HG03196 (cell line): ENCODE measurements at regions not wholly inside any gene's neighbourhood (a gene's known extent, or its start where the extent isn't known, plus 50 kb on each side); places are given as distances from the start of the nearest gene placed in this dataset.

Source experiments
- ATAC-seq: cut with Tn5 transposase; IDR thresholded peaks from one replicate; pipeline ENCODE4 v1.9.1; 2021; ENCODE audit not compliant: unreplicated experiment

DNA sequence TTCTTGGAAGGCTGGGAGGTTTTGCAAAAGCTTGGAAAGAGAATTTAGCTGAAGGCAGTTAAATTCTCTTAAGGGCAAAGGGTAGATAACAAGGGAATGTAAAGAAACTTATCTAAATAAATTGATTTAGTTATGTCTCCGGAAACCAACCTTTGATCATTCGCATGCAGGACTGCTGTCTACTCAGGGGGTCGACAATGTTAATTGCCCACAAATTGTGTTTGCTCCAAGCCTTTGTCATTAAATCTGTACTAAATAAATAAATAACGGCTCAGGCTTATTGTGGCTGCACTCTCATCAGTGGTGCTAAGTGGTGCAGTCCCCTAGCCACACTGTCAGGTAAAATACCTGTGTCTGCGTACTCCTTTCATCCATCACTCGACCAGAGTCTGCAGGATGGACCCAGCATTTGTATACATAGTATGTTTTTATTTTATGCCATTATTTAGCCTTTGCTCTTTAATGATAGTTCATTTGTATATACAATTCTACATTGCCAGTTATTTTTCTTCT, 497.4 kb upstream of the RASGRP1 start:
- no peak for ATAC-seq

- no peak for ATAC-seq
Observed at GRCh38 chr15:39066677-39067076, 502.1 kb upstream of the RASGRP1 start.

DNA sequence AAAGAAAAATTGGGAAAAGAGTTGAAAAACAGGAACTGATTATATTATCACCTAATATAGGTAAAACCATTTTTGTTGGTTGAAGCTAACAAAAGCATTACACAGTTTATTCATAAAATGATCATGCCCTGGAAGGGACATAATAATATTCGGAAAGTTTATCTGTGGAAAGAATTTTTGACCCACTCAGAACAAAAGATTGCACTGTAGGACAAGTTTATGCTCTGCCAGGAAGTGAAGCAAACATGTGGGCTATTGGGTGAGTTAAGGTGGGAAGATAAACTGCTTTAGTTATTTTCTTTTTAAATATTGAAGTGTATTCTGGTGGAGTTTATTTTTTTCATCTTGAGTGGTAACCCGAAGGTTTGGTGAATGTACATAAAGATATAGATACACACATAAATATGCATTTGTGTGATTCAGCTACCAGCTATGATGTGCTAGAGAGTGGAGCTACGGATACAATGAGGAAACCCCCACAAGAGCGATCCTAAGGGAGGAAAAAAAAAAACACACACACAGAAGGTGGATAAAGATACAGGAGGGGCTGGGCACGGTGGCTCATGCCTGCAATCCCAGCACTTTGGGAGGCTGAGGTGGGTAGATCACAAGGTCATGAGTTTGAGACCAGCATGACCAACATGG, 506.4 kb upstream of the THBS1 start:
- no peak for ATAC-seq

GRCh38 chr15:39075311-39075710, 505.6 kb upstream of the THBS1 start:
- no peak for ATAC-seq

GRCh38 chr15:39075756-39076341, 505.0 kb upstream of the THBS1 start:
- no peak for ATAC-seq

DNA sequence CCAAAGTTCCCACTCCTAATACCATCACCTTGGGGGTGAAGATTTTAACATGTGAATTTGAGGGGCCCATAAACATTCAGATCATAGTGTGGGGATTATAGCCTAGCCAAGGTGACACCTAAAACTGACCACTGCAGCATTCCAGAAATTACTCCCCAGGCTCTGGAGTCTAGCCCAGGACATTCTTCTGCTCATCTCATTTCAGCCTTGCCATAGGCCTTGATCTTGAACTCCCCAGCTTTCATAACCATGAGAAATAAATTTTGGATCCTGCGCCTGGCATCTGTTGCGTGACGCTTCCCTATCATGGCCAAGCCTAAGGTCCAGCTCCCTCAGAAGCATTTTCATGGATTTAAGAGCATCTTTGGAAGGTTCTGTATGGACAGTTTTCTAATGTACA, 502.9 kb upstream of the THBS1 start:
- no peak for ATAC-seq

DNA sequence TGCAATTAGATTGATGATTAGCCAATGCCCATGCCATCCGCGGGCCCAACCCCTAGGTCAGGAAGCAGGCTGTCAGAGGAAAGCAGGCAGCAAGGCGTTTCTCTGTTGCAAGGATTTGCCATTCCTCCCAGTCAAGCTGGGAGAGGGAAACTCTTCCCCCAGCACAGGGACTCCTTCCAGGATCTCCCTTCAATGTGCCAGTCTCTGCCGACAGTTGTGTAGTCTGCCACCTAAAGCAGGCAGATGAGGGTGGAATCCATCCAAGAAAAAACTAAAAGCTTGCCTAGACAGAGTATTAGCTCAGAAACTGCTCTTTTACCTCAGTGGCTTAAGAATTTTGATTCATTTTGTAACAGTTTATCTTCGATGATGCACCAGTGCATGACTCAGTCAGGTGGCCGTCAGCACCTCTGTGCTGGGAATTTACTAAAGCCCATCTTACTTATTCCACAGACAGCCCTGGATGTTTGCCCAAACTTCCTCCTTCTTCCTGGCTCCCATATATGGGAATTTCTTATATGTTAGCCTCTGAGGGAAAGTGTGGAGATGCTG, 501.5 kb upstream of the THBS1 start:
- no peak for ATAC-seq

DNA sequence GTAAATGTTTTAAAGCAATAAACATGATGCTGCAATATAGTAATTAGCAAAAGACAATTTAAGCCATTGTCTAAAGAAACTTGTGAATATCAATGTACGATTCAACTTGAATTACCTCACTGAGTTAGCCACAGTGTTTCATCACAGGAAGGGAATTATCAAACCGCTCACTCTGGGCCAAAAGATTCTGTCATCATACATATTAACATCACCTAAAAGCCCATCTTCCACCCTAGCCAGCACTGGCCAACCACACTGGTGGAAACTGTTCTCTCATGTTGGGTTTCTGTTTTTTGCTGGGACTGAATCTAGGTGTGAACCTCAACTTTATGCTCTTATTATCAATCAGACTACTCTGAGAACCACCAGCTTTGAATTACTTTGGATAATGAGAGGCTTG, 497.7 kb upstream of the THBS1 start:
- no peak for ATAC-seq

DNA sequence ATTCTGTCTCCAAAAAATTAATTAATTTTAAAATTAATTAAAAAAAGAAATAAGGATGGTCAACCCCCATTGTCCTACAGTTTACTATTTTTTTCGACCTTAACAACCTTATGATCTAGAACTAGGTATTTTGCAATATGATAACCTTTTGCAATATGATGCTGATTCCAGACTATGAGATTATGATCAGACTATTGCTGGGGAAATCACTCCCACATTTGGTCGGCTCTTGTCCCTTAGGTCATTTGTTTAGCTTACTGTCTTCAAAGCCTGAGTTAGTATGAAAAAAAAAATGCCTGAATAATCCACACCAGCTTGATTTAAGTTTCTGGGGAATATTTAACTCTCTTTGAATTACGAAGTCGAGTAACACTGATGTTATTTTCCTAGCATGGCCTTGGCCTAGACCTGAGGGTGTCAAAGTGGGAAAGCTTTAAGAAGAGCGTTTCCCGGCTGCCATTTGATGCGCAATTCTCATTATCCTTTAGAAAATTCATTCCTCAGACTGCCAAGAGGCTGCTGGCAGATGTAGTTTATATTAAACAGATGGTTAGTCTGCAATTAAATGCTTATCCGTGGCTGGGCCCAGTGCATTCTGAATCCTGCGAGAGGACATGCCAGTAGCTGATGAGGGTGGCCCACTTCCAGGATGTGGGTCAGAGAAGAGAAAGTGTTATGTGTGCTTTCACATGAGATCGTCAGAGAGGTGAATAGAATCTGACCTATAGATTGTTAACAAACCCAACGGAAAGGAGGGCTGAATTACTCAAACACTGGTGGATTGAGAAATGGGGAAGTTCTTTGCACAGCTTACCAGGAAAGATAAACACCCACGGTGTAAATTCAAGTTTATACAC, 496.0 kb upstream of the THBS1 start:
- no peak for ATAC-seq

DNA sequence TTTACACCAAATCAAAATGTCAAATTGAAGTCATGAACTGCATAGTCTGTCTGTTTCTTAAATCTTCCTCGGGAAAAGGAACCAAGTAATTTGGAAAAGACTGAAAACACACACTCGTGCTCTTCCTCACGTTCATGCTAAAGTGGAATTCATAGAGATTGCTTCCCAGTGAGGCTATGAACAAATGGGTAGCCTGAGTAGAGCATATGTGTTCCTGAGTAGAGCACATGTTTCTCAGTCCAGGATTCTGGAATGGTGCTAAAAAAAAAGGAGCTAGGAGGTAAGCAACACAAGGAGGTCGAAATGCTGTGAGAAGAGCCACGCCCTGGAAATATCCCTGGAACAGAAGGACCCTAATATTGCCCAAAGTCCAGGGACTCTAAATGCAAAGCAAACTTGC, 494.2 kb upstream of the THBS1 start:
- ATAC-seq: no peak

GRCh38 chr15:39088156-39088555, 492.7 kb upstream of the THBS1 start:
- no peak for ATAC-seq

GRCh38 chr15:39092354-39092753, 488.5 kb upstream of the THBS1 start:
- ATAC-seq: no peak

- ATAC-seq: no peak
Observed at GRCh38 chr15:39092761-39093160, 488.1 kb upstream of the THBS1 start.

GRCh38 chr15:39094116-39094515, 486.8 kb upstream of the THBS1 start:
- no peak for ATAC-seq

DNA sequence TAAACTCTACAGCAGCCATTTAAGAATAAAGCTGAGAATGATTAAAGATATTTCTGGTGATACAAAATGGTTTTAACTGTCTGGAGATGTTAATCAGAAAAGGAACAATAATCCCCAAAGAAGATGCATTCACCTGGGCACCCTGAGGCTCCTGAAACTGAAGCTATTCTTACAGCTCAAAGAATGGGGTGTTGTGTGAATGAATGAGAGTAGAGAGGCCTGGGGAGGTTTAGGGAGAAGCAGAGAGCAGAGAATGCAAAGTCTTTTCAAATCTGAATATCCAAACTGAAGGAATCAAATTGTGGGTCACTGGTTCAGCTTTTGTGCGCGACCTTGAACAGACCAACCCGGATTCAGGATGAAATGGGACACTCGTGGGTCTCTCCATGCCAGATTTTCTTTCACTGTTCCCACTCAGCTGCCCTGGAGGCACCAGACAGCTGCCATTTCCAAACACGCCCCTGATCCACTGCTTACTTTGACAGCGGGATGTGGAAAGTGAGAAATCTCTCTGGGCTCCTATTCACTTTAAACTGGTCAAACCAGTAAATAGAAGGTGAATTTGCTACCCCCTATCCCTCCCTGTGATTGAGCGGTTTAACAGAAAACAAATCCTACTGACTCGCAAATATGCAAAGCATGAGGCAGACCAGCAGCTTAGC, 485.5 kb upstream of the THBS1 start:
- no peak for ATAC-seq

- no peak for ATAC-seq
Observed at GRCh38 chr15:39096608-39097205, 484.2 kb upstream of the THBS1 start.

- ATAC-seq: no peak
Observed at GRCh38 chr15:39099524-39099923, 481.4 kb upstream of the THBS1 start.

GRCh38 chr15:39100106-39100660, 480.7 kb upstream of the THBS1 start:
- ATAC-seq: no peak

DNA sequence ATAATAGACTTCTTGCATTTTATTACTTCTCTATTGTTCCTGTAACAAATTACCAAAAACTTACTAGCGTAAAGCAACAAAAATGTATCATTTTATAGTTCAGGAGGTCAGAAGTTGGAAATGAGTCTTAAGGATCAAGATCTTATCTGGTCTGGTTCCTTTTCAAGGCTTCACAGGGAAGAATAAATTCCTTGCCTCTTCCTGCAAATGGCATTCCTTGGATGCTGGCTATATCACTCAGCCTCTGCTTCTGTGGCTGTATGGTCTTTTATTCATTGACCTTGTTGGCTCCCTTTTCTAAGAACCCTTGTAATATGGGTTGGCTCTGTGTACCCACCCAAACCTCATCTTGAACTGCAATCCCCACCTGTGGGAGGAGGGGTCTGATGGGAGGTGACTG, 478.4 kb upstream of the THBS1 start:
- no peak for ATAC-seq

- ATAC-seq: no peak
Observed at GRCh38 chr15:39106950-39107349, 473.9 kb upstream of the THBS1 start.
